H9 (cell line): ENCODE measurements at regions not wholly inside any gene's neighbourhood (a gene's known extent, or its start where the extent isn't known, plus 50 kb on each side); places are given as distances from the start of the nearest gene placed in this dataset.

ENCODE experiments used
- DNase-seq: peaks from one replicate; pipeline ENCODE4 v3.0.0-alpha.2; 2017
- H2AFZ ChIP-seq: one replicate; pipeline ENCODE4 v1.6.1; 2013; ENCODE audit warnings: mild to moderate bottlenecking, low read length, control low read depth, moderate library complexity
- H2AK5ac ChIP-seq: 2 replicates; pipeline ENCODE4 v1.6.1; 2013; ENCODE audit warnings: low read length, control low read depth, mixed read lengths; ENCODE audit not compliant: insufficient read length
- H2BK120ac ChIP-seq: one replicate; pipeline ENCODE4 v1.6.1; 2013; ENCODE audit warnings: low read depth, mild to moderate bottlenecking, low read length, control low read depth, inconsistent platforms; ENCODE audit not compliant: poor library complexity, severe bottlenecking
- H2BK12ac ChIP-seq: 2 replicates; pipeline ENCODE4 v1.6.1; 2013; ENCODE audit warnings: low read length, control low read depth, mixed read lengths, low read depth; ENCODE audit not compliant: insufficient read length
- H2BK15ac ChIP-seq: 2 replicates; pipeline ENCODE4 v1.6.1; 2013; ENCODE audit warnings: low read depth, low read length, control low read depth
- H2BK20ac ChIP-seq: one replicate; pipeline ENCODE4 v1.6.1; 2013; ENCODE audit warnings: low read depth, mild to moderate bottlenecking, low read length, control low read depth, inconsistent platforms; ENCODE audit not compliant: poor library complexity, severe bottlenecking
- H2BK5ac ChIP-seq: 2 replicates; pipeline ENCODE4 v1.6.1; 2013; ENCODE audit warnings: low read length, control low read depth, mixed read lengths; ENCODE audit not compliant: insufficient read length
- H3K14ac ChIP-seq: 2 replicates; pipeline ENCODE4 v1.6.1; 2013; ENCODE audit warnings: low read length, control low read depth; ENCODE audit not compliant: insufficient read depth
- H3K18ac ChIP-seq: 2 replicates; pipeline ENCODE4 v1.6.1; 2013; ENCODE audit warnings: low read depth, mild to moderate bottlenecking, mixed read lengths, low read length, control low read depth; ENCODE audit not compliant: insufficient read length
- H3K23ac ChIP-seq: 2 replicates; pipeline ENCODE4 v1.6.1; 2013; ENCODE audit warnings: low read length, control low read depth, mixed read lengths, low read depth; ENCODE audit not compliant: insufficient read length
- H3K23me2 ChIP-seq: 2 replicates; pipeline ENCODE4 v1.6.1; 2013; ENCODE audit warnings: low read depth, mild to moderate bottlenecking, mixed read lengths, low read length, control low read depth; ENCODE audit not compliant: insufficient read length, poor library complexity, severe bottlenecking
- H3K27ac ChIP-seq: 2 replicates; pipeline ENCODE4 v1.5.1; 2013; ENCODE audit warnings: low read length, control low read depth, mixed read lengths, low read depth; ENCODE audit not compliant: insufficient read length
- H3K27me3 ChIP-seq: 2 replicates; pipeline ENCODE4 v1.6.1; 2013; ENCODE audit warnings: low read length, control low read depth, inconsistent platforms; ENCODE audit not compliant: insufficient read depth
- H3K4ac ChIP-seq: 2 replicates; pipeline ENCODE4 v1.6.1; 2013; ENCODE audit warnings: low read depth, mild to moderate bottlenecking, control low read depth, inconsistent platforms, low read length, moderate library complexity
- H3K4me1 ChIP-seq: 2 replicates; pipeline ENCODE4 v1.6.1; 2013; ENCODE audit warnings: low read length, control low read depth, inconsistent platforms; ENCODE audit not compliant: insufficient read depth
- H3K4me2 ChIP-seq: 2 replicates; pipeline ENCODE4 v1.6.1; 2013; ENCODE audit warnings: low read length, control low read depth, mixed read lengths; ENCODE audit not compliant: insufficient read length, insufficient read depth
- H3K56ac ChIP-seq: 2 replicates; pipeline ENCODE4 v1.6.1; 2013; ENCODE audit warnings: low read depth, mild to moderate bottlenecking, mixed read lengths, low read length, control low read depth; ENCODE audit not compliant: insufficient read length
- H3K79me1 ChIP-seq: 2 replicates; pipeline ENCODE4 v1.6.1; 2013; ENCODE audit warnings: low read depth, mild to moderate bottlenecking, moderate library complexity, low read length, control low read depth, inconsistent platforms; ENCODE audit not compliant: insufficient read depth, poor library complexity, severe bottlenecking
- H3K79me2 ChIP-seq: 2 replicates; pipeline ENCODE4 v1.6.1; 2013; ENCODE audit warnings: low read length, control low read depth, inconsistent platforms; ENCODE audit not compliant: insufficient read depth
- H3K9ac ChIP-seq: 2 replicates; pipeline ENCODE4 v1.6.1; 2013; ENCODE audit warnings: low read length, control low read depth, mixed read lengths; ENCODE audit not compliant: insufficient read length; ENCODE audit errors: extremely low read depth
- H3K9me3 ChIP-seq: one replicate; pipeline ENCODE4 v1.6.1; 2013; ENCODE audit warnings: low read depth, low read length, inconsistent platforms; ENCODE audit not compliant: control insufficient read depth
- H3T11ph ChIP-seq: one replicate; pipeline ENCODE4 v1.6.1; 2013; ENCODE audit warnings: mild to moderate bottlenecking, low read length, control low read depth, inconsistent platforms
- H4K20me1 ChIP-seq: one replicate; pipeline ENCODE4 v1.6.1; 2013; ENCODE audit not compliant: control insufficient read depth, insufficient read length, insufficient read depth
- H4K5ac ChIP-seq: 2 replicates; pipeline ENCODE4 v1.6.1; 2013; ENCODE audit warnings: low read depth, mild to moderate bottlenecking, mixed read lengths, low read length, control low read depth; ENCODE audit not compliant: insufficient read length
- H4K8ac ChIP-seq: replicated peaks from 2 replicates; pipeline ENCODE4 v1.6.1; 2013; ENCODE audit warnings: low read length, control low read depth, mixed read lengths, low read depth; ENCODE audit not compliant: insufficient read length
- H4K91ac ChIP-seq: 2 replicates; pipeline ENCODE4 v1.6.1; 2013; ENCODE audit warnings: low read depth, mild to moderate bottlenecking, moderate library complexity, mixed read lengths, low read length, control low read depth; ENCODE audit not compliant: insufficient read length
- H3K27ac Mint-ChIP-seq, 3 experiments: 2 replicates in 2 of 3; 3 replicates in 1 of 3; pipeline ENCODE4 v1.8.0; 2020 to 2021; ENCODE audit warnings: mixed read lengths in 3 of 3, mild to moderate bottlenecking in 1 of 3, moderate library complexity in 1 of 3
- H3K27me3 Mint-ChIP-seq: 2 replicates; pipeline ENCODE4 v1.8.0; 2021; ENCODE audit warnings: low read depth, mild to moderate bottlenecking, moderate library complexity, mixed read lengths
- H3K36me3 Mint-ChIP-seq, 3 experiments: 2 replicates in 2 of 3; 3 replicates in 1 of 3; pipeline ENCODE4 v1.8.0; 2020 to 2021; ENCODE audit warnings: low read depth in 3 of 3, mixed read lengths in 3 of 3; ENCODE audit not compliant: insufficient read depth in 1 of 3
- H3K4me1 Mint-ChIP-seq, 2 experiments: 2 replicates each; pipeline ENCODE4 v1.8.0; 2020; ENCODE audit warnings: mixed read lengths in 2 of 2
- H3K4me3 Mint-ChIP-seq, 2 experiments: 2 replicates in 1 of 2; 3 replicates in 1 of 2; pipeline ENCODE4 v1.8.0; 2020 to 2021; ENCODE audit warnings: mild to moderate bottlenecking in 2 of 2, mixed read lengths in 2 of 2, moderate library complexity in 1 of 2
- H3K9me3 Mint-ChIP-seq, 2 experiments: 2 replicates in 1 of 2; 3 replicates in 1 of 2; pipeline ENCODE4 v1.8.0; 2020; ENCODE audit warnings: mild to moderate bottlenecking in 2 of 2, mixed read lengths in 2 of 2, moderate library complexity in 1 of 2
- WGBS: extraction: QIAGEN DNeasy Blood & Tissue Kit; methylation state at CpG from one replicate; pipeline ENCODE4 v1.1.7; 2013; ENCODE audit warnings: missing lambda C conversion rate, low lambda C conversion rate, mixed read lengths; ENCODE audit not compliant: insufficient read length; ENCODE audit errors: extremely low coverage; 5-methylcytosine and 5-hydroxymethylcytosine counted together
- TF ChIP-seq, protein P1 (sequence below): fragments of 200-600 bp; sonication (generic); conservative IDR thresholded peaks from 3 replicates; pipeline ENCODE4 v1.8.0; 2021; ENCODE audit warnings: antibody characterized with exemption, mild to moderate bottlenecking

DNA sequence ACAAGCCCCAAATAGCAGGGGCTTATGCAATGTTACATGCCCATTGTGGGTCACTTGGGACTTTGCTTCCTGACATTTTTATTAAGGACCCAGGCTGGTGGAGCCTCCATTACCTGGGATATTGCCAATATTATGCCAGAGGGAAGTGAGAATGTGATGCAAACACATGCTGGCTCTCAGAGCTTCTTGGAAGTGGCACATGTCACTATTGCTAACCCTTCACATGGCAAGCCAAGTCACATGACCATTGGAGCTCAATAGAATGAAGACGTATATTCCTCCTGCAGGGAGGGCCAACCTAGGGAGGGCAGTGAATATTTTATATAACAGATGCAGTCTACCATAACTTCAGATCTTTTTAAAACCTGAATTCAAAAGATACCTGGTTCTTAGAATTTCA lies 140.7 kb upstream of the ZFP64 start:
- H3K23me2 ChIP-seq: no peaks in the 10 kb centered on the region
- H2BK15ac ChIP-seq: no peak overlapping the region
- WGBS: no CpG with 5 or more reads among the region's 1 CpG
- no peak overlapping the region for H3K4me2 ChIP-seq
- no peaks in the 10 kb centered on the region for H4K20me1 ChIP-seq
- no peak overlapping the region for H2BK12ac ChIP-seq
- Mint-ChIP-seq H3K36me3 (no peaks in the 10 kb centered on the region; a peak in 1 of 7 replicates), H3K27ac (no peak overlapping the region), H3K4me1 (no peaks in the 10 kb centered on the region), H3K4me3 (no peak overlapping the region), H3K9me3 (peaks cover 5% of the 10 kb centered on the region in 2 experiments; a peak in 4 of 5 replicates), H3K27me3 (peaks cover 16% of the 10 kb centered on the region)
- no peaks in the 10 kb centered on the region for H3K27me3 ChIP-seq
- H2BK20ac ChIP-seq: no peak overlapping the region
- no peak overlapping the region for H2AK5ac ChIP-seq
- H4K8ac ChIP-seq: no peak overlapping the region
- H3K18ac ChIP-seq: no peak overlapping the region
- H3K79me1 ChIP-seq: no peaks in the 10 kb centered on the region
- H2AFZ ChIP-seq: no peak overlapping the region
- no peak overlapping the region for H3K27ac ChIP-seq
- DNase-seq: no peak
- TF ChIP-seq, protein P1, sequence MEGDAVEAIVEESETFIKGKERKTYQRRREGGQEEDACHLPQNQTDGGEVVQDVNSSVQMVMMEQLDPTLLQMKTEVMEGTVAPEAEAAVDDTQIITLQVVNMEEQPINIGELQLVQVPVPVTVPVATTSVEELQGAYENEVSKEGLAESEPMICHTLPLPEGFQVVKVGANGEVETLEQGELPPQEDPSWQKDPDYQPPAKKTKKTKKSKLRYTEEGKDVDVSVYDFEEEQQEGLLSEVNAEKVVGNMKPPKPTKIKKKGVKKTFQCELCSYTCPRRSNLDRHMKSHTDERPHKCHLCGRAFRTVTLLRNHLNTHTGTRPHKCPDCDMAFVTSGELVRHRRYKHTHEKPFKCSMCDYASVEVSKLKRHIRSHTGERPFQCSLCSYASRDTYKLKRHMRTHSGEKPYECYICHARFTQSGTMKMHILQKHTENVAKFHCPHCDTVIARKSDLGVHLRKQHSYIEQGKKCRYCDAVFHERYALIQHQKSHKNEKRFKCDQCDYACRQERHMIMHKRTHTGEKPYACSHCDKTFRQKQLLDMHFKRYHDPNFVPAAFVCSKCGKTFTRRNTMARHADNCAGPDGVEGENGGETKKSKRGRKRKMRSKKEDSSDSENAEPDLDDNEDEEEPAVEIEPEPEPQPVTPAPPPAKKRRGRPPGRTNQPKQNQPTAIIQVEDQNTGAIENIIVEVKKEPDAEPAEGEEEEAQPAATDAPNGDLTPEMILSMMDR: no peak
- no peaks in the 10 kb centered on the region for H3K4me1 ChIP-seq
- H4K91ac ChIP-seq: no peak overlapping the region
- no peak overlapping the region for H3K4ac ChIP-seq
- no peaks in the 10 kb centered on the region for H3K79me2 ChIP-seq
- no peak overlapping the region for H4K5ac ChIP-seq
- no peak overlapping the region for H3K14ac ChIP-seq
- no peak overlapping the region for H3K56ac ChIP-seq
- no peak overlapping the region for H2BK5ac ChIP-seq
- H3K9me3 ChIP-seq: no peaks in the 10 kb centered on the region
- H3T11ph ChIP-seq: no peak overlapping the region
- H3K23ac ChIP-seq: no peak overlapping the region
- H3K9ac ChIP-seq: no peak overlapping the region
- H2BK120ac ChIP-seq: no peak overlapping the region
